Stomach (tissue), 4 donors: ENCODE measurements at regions not wholly inside any gene's neighbourhood (a gene's known extent, or its start where the extent isn't known, plus 50 kb on each side); places are given as distances from the start of the nearest gene placed in this dataset.

Source experiments
- POLR2AphosphoS5 ChIP-seq, 3 donors: sonication (generic); formaldehyde crosslinking; IDR thresholded peaks; one replicate each; pipeline ENCODE4 v1.6.1; 2016; ENCODE audit warnings: antibody characterized with exemption in 3 of 3
- TF ChIP-seq, protein P1 (sequence below), 7 experiments: fragments of 450-650 bp in 4 of 7; fragments of 200-600 bp in 3 of 7; sonication (generic) in 3 of 7; IDR thresholded peaks; one replicate each; pipeline ENCODE4 v1.5.1; 2016 to 2019; ENCODE audit warnings: antibody characterized with exemption in 7 of 7, control low read depth in 2 of 7, mild to moderate bottlenecking in 1 of 7

GRCh38 chr6:33909737-33910136 is 105.9 kb upstream of the MLN start:
- no peak for TF ChIP-seq POLR2AphosphoS5 (IDR thresholded peaks at IDR 0.05)
- TF ChIP-seq, protein P1, sequence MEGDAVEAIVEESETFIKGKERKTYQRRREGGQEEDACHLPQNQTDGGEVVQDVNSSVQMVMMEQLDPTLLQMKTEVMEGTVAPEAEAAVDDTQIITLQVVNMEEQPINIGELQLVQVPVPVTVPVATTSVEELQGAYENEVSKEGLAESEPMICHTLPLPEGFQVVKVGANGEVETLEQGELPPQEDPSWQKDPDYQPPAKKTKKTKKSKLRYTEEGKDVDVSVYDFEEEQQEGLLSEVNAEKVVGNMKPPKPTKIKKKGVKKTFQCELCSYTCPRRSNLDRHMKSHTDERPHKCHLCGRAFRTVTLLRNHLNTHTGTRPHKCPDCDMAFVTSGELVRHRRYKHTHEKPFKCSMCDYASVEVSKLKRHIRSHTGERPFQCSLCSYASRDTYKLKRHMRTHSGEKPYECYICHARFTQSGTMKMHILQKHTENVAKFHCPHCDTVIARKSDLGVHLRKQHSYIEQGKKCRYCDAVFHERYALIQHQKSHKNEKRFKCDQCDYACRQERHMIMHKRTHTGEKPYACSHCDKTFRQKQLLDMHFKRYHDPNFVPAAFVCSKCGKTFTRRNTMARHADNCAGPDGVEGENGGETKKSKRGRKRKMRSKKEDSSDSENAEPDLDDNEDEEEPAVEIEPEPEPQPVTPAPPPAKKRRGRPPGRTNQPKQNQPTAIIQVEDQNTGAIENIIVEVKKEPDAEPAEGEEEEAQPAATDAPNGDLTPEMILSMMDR (IDR thresholded peaks at IDR 0.05), result no peak
